DMS79 (cell line): ENCODE measurements at regions not wholly inside any gene's neighbourhood (a gene's known extent, or its start where the extent isn't known, plus 50 kb on each side); places are given as distances from the start of the nearest gene placed in this dataset.

ENCODE experiments used
- DNase-seq: peaks from one replicate; lab custom pipeline; 2025; lab: John Stamatoyannopoulos, UW

GRCh38 chr3:106533788-106534160, 665.0 kb upstream of the CBLB start:
- DNase-seq = no peak

- DNase-seq = no peak
Measured at GRCh38 chr3:106534206-106534605, 665.4 kb upstream of the CBLB start.

GRCh38 chr3:106540743-106541142, 671.9 kb upstream of the CBLB start:
- no peak for DNase-seq

- DNase-seq = no peak
Measured at GRCh38 chr3:106542101-106542769, 673.4 kb upstream of the CBLB start.

- DNase-seq = no peak
Measured at GRCh38 chr3:106552351-106553043, 683.7 kb upstream of the CBLB start.

- DNase-seq = no peak
Measured at GRCh38 chr3:106560451-106560966, 691.7 kb upstream of the CBLB start.

GRCh38 chr3:106566277-106566676, 697.5 kb upstream of the CBLB start:
- DNase-seq = no peak

- DNase-seq = no peak
Measured at GRCh38 chr3:106570426-106570825, 701.6 kb upstream of the CBLB start.

GRCh38 chr3:106573605-106574004, 704.8 kb upstream of the CBLB start:
- DNase-seq = no peak

GRCh38 chr3:106575029-106575428, 706.2 kb upstream of the CBLB start:
- no peak for DNase-seq

- no peak for DNase-seq
Measured at GRCh38 chr3:106577241-106577640, 708.4 kb upstream of the CBLB start.

GRCh38 chr3:106578911-106579310, 710.1 kb upstream of the CBLB start:
- no peak for DNase-seq

GRCh38 chr3:106582151-106582550, 713.3 kb upstream of the CBLB start:
- DNase-seq = no peak

GRCh38 chr3:106587551-106587950, 718.7 kb upstream of the CBLB start:
- no peak for DNase-seq

GRCh38 chr3:106588739-106589138, 719.9 kb upstream of the CBLB start:
- no peak for DNase-seq

- no peak for DNase-seq
Measured at GRCh38 chr3:106589311-106589942, 720.6 kb upstream of the CBLB start.

GRCh38 chr3:106590216-106590615, 721.4 kb upstream of the CBLB start:
- DNase-seq = no peak

- no peak for DNase-seq
Measured at GRCh38 chr3:106593381-106593780, 724.6 kb upstream of the CBLB start.

- DNase-seq = no peak
Measured at GRCh38 chr3:106609666-106610301, 741.0 kb upstream of the CBLB start.

- no peak for DNase-seq
Measured at GRCh38 chr3:106610362-106610959, 741.6 kb upstream of the CBLB start.

GRCh38 chr3:106611116-106611515, 742.3 kb upstream of the CBLB start:
- DNase-seq = no peak

GRCh38 chr3:106611841-106612240, 743.0 kb upstream of the CBLB start:
- DNase-seq = no peak
